CD14-positive monocyte (primary cell): ENCODE measurements at regions not wholly inside any gene's neighbourhood (a gene's known extent, or its start where the extent isn't known, plus 50 kb on each side); places are given as distances from the start of the nearest gene placed in this dataset.
"Not testable (repeated sequence)": the region's sequence is repeated elsewhere in the genome, so short reads cannot be mapped to it uniquely, and the experiment has no call there.

Experiments used
- DNase-seq, 3 donors: peaks; one replicate each; pipeline ENCODE4 v3.0.0-alpha.2; 2011 to 2022
- H2AFZ ChIP-seq: 2 replicates; pipeline ENCODE4 v1.6.0; 2012; ENCODE audit warnings: mild to moderate bottlenecking, low read depth, low read length, inconsistent platforms; ENCODE audit not compliant: insufficient read depth, poor library complexity, severe bottlenecking
- H3K27ac ChIP-seq, 2 donors: 1 replicate in 1 of 2; 2 replicates in 1 of 2; pipeline ENCODE4 v1.5.1; 2012 to 2013; ENCODE audit warnings: low read length in 2 of 2, control low read depth in 1 of 2, inconsistent platforms in 1 of 2, low read depth in 1 of 2, mild to moderate bottlenecking in 1 of 2
- H3K27me3 ChIP-seq, 2 donors: one replicate each; pipeline versions ENCODE4 v1.6.0 to v1.6.1; 2011 to 2013; ENCODE audit warnings: low read length in 2 of 2; ENCODE audit not compliant: control insufficient read depth in 2 of 2, insufficient read depth in 2 of 2
- H3K36me3 ChIP-seq, 2 donors: replicated peaks in 1 of 2; 1 replicate in 1 of 2; 2 replicates in 1 of 2; pipeline versions ENCODE4 v1.5.1 to v1.6.1; 2012 to 2013; ENCODE audit warnings: low read length in 2 of 2, control low read depth in 1 of 2, inconsistent platforms in 1 of 2, mild to moderate bottlenecking in 1 of 2; ENCODE audit not compliant: insufficient read depth in 2 of 2, control insufficient read depth in 1 of 2
- H3K4me1 ChIP-seq, 2 donors: 1 replicate in 1 of 2; 2 replicates in 1 of 2; pipeline versions ENCODE4 v1.5.1 to v1.6.1; 2012 to 2013; ENCODE audit warnings: low read length in 2 of 2, control low read depth in 1 of 2, inconsistent platforms in 1 of 2, mild to moderate bottlenecking in 1 of 2, moderate library complexity in 1 of 2; ENCODE audit not compliant: insufficient read depth in 2 of 2, control insufficient read depth in 1 of 2
- H3K4me2 ChIP-seq: replicated peaks from 2 replicates; pipeline ENCODE3; 2012; ENCODE audit warnings: low read length, moderate library complexity, mild to moderate bottlenecking; ENCODE audit not compliant: poor library complexity, severe bottlenecking; ENCODE audit errors: extremely low read depth
- H3K4me3 ChIP-seq, 3 experiments: fragments of 200-600 bp in 1 of 3; sonication (generic) in 1 of 3; replicated peaks in 1 of 3; 1 replicate in 2 of 3; 2 replicates in 1 of 3; pipeline ENCODE4 v1.5.1; 2011 to 2013; ENCODE audit warnings: low read length in 3 of 3, mild to moderate bottlenecking in 3 of 3, control low read depth in 2 of 3, low read depth in 2 of 3, inconsistent platforms in 1 of 3, moderate library complexity in 1 of 3
- H3K79me2 ChIP-seq: 2 replicates; pipeline ENCODE4 v1.6.0; 2012; ENCODE audit warnings: mild to moderate bottlenecking, control low read depth, inconsistent platforms, low read length, moderate library complexity; ENCODE audit not compliant: insufficient read depth
- H3K9ac ChIP-seq: 2 replicates; pipeline ENCODE4 v1.6.0; 2017; ENCODE audit warnings: low read length, mild to moderate bottlenecking; ENCODE audit not compliant: insufficient read depth, poor library complexity, severe bottlenecking
- H3K9me3 ChIP-seq, 2 donors: replicated peaks in 1 of 2; 1 replicate in 1 of 2; 2 replicates in 1 of 2; pipeline versions ENCODE4 v1.5.1 to v1.6.1; 2012 to 2013; ENCODE audit warnings: low read length in 2 of 2, control low read depth in 1 of 2; ENCODE audit not compliant: control insufficient read depth in 1 of 2, insufficient read depth in 1 of 2
- H4K20me1 ChIP-seq: 2 replicates; pipeline ENCODE4 v1.6.0; 2012; ENCODE audit warnings: mild to moderate bottlenecking, low read length, control low read depth, moderate library complexity; ENCODE audit not compliant: insufficient read depth
- H3K27ac Mint-ChIP-seq, 7 donors: one replicate each; pipeline ENCODE4 v1.8.0; 2020; ENCODE audit warnings: mild to moderate bottlenecking in 7 of 7, mixed read lengths in 7 of 7, moderate library complexity in 6 of 7, inconsistent platforms in 2 of 7
- H3K27me3 Mint-ChIP-seq, 3 donors: one replicate each; pipeline ENCODE4 v1.8.0; 2021 to 2022; ENCODE audit warnings: low read depth in 3 of 3, mild to moderate bottlenecking in 3 of 3, mixed read lengths in 3 of 3, moderate library complexity in 3 of 3, inconsistent platforms in 1 of 3
- H3K36me3 Mint-ChIP-seq, 2 donors: one replicate each; pipeline ENCODE4 v1.8.0; 2020; ENCODE audit warnings: mixed read lengths in 2 of 2, inconsistent platforms in 1 of 2, mild to moderate bottlenecking in 1 of 2
- H3K4me1 Mint-ChIP-seq: one replicate; pipeline ENCODE4 v1.8.0; 2020; ENCODE audit warnings: mild to moderate bottlenecking, mixed read lengths
- H3K4me3 Mint-ChIP-seq, 2 donors: one replicate each; pipeline ENCODE4 v1.8.0; 2020; ENCODE audit warnings: mild to moderate bottlenecking in 2 of 2, mixed read lengths in 2 of 2, moderate library complexity in 1 of 2
- H3K9me3 Mint-ChIP-seq, 7 donors: one replicate each; pipeline ENCODE4 v1.8.0; 2020 to 2022; ENCODE audit warnings: mixed read lengths in 7 of 7, mild to moderate bottlenecking in 6 of 7, moderate library complexity in 6 of 7, inconsistent platforms in 2 of 7
- CTCF ChIP-seq: fragments of 200-600 bp; IDR thresholded peaks from one replicate; pipeline ENCODE4 v1.8.0; 2022; ENCODE audit warnings: antibody characterized with exemption, mild to moderate bottlenecking
- WGBS: methylation state at CpG from one replicate; pipeline ENCODE4 v1.1.5; 2013; ENCODE audit warnings: missing lambda C conversion rate; ENCODE audit not compliant: insufficient coverage; 5-methylcytosine and 5-hydroxymethylcytosine counted together
- intact Hi-C, 2 donors: fragments of 100-400 bp; cut with micrococcal nuclease; formaldehyde crosslinking; loops; one replicate each; pipeline versions ENCODE4 v1.15.0 to v1.15.1; 2023

GRCh38 chr20:30891400-30891799, 366.1 kb upstream of the DEFB115 start:
- H3K4me1 Mint-ChIP-seq: not testable (repeated sequence)
- H3K27me3 Mint-ChIP-seq: peaks cover 10 to 48% (median 16%) of the 10 kb centered on the region in 3 donors
- peaks cover 30 to 58% (median 52%) of the 10 kb centered on the region in 7 donors for H3K9me3 Mint-ChIP-seq

GRCh38 chr20:30892541-30893345, 364.7 kb upstream of the DEFB115 start:
- no peaks in the 10 kb centered on the region for H3K4me1 ChIP-seq
- no peak overlapping the region for H3K4me2 ChIP-seq
- H3K27me3 ChIP-seq: peaks cover 0 to 27% of the 10 kb centered on the region in 2 donors
- peaks cover 41 to 48% of the 10 kb centered on the region in 2 donors for H3K9me3 ChIP-seq
- no peak overlapping the region for H3K27ac ChIP-seq
- Mint-ChIP-seq H3K36me3 (no peaks in the 10 kb centered on the region), H3K27ac (peak overlapping the region in 1 of 7 donors; percentile 16), H3K9me3 (peaks cover 26 to 56% (median 46%) of the 10 kb centered on the region in 7 donors), H3K27me3 (peaks cover 10 to 48% (median 16%) of the 10 kb centered on the region in 3 donors), H3K4me3 (peak overlapping the region in 1 of 2 donors; percentile 39), H3K4me1 (no peaks in the 10 kb centered on the region)
- intact Hi-C loops: no loop called here
- no peak for DNase-seq
- H3K9ac ChIP-seq: no peak overlapping the region
- H3K79me2 ChIP-seq: no peaks in the 10 kb centered on the region
- H4K20me1 ChIP-seq: no peaks in the 10 kb centered on the region
- no peak overlapping the region for H3K4me3 ChIP-seq
- 32% methylated on average over 35 of the region's 38 CpGs for WGBS
- no peak for TF ChIP-seq CTCF
- no peaks in the 10 kb centered on the region for H3K36me3 ChIP-seq
- H2AFZ ChIP-seq: no peak overlapping the region

More at GRCh38 chr20:30891400-30891799, 366.1 kb upstream of the DEFB115 start:
- H3K36me3 Mint-ChIP-seq, H3K4me3 ChIP-seq, H3K4me3 Mint-ChIP-seq, H3K27ac ChIP-seq, H3K4me1 ChIP-seq, H3K9ac ChIP-seq, H4K20me1 ChIP-seq, H2AFZ ChIP-seq, DNase-seq, intact Hi-C loops, H3K4me2 ChIP-seq, H3K79me2 ChIP-seq, H3K27ac Mint-ChIP-seq, H3K36me3 ChIP-seq: not testable (repeated sequence)
- H3K9me3 ChIP-seq: peaks cover 41 to 48% of the 10 kb centered on the region in 2 donors
- H3K27me3 ChIP-seq: peaks cover 0 to 27% of the 10 kb centered on the region in 2 donors
- WGBS: 26% methylated on average over 19 of the region's 20 CpGs

GRCh38 chr20:30893346-30894314, 363.8 kb upstream of the DEFB115 start:
- intact Hi-C loops, H4K20me1 ChIP-seq, H2AFZ ChIP-seq, H3K4me3 ChIP-seq, H3K27ac ChIP-seq, H3K4me1 Mint-ChIP-seq, H3K36me3 Mint-ChIP-seq, H3K4me2 ChIP-seq, H3K9ac ChIP-seq, DNase-seq, H3K36me3 ChIP-seq, H3K79me2 ChIP-seq, H3K4me1 ChIP-seq, H3K27ac Mint-ChIP-seq: not testable (repeated sequence)
- Mint-ChIP-seq H3K4me3 (peak overlapping the region in 1 of 2 donors; percentile 55), H3K9me3 (peaks cover 26 to 54% (median 45%) of the 10 kb centered on the region in 7 donors), H3K27me3 (peaks cover 10 to 53% (median 16%) of the 10 kb centered on the region in 3 donors)
- WGBS: 15% methylated on average over 21 of the region's 48 CpGs
- Histone ChIP-seq H3K27me3 (peaks cover 0 to 27% of the 10 kb centered on the region in 2 donors), H3K9me3 (peaks cover 39 to 42% of the 10 kb centered on the region in 2 donors)
